Chondrocyte (in vitro differentiated cells): ENCODE measurements at regions not wholly inside any gene's neighbourhood (a gene's known extent, or its start where the extent isn't known, plus 50 kb on each side); places are given as distances from the start of the nearest gene placed in this dataset.

ENCODE experiments used
- DNase-seq: peaks from one replicate; pipeline ENCODE4 v3.0.0; 2021; ENCODE audit warnings: mixed read lengths, low spot score
- H3K27ac Mint-ChIP-seq: one replicate; pipeline ENCODE4 v1.8.0; 2021; ENCODE audit warnings: mild to moderate bottlenecking, moderate library complexity, mixed read lengths; ENCODE audit not compliant: unreplicated experiment
- H3K27me3 Mint-ChIP-seq: 2 replicates; pipeline ENCODE4 v1.8.0; 2021; ENCODE audit warnings: low read depth, mixed read lengths
- H3K36me3 Mint-ChIP-seq: 2 replicates; pipeline ENCODE4 v1.8.0; 2021; ENCODE audit warnings: low read depth, mixed read lengths
- H3K4me1 Mint-ChIP-seq: 2 replicates; pipeline ENCODE4 v1.8.0; 2021; ENCODE audit warnings: low read depth, mild to moderate bottlenecking, mixed read lengths
- H3K4me3 Mint-ChIP-seq: one replicate; pipeline ENCODE4 v1.8.0; 2021; ENCODE audit warnings: mild to moderate bottlenecking, moderate library complexity, mixed read lengths; ENCODE audit not compliant: unreplicated experiment
- H3K9me3 Mint-ChIP-seq: 2 replicates; pipeline ENCODE4 v1.8.0; 2021; ENCODE audit warnings: low read depth, mixed read lengths
- CTCF ChIP-seq: fragments of 200-600 bp; sonication (generic); IDR thresholded peaks from 2 replicates; pipeline ENCODE4 v1.5.0; 2021; ENCODE audit warnings: antibody characterized with exemption, mild to moderate bottlenecking, moderate library complexity

DNA sequence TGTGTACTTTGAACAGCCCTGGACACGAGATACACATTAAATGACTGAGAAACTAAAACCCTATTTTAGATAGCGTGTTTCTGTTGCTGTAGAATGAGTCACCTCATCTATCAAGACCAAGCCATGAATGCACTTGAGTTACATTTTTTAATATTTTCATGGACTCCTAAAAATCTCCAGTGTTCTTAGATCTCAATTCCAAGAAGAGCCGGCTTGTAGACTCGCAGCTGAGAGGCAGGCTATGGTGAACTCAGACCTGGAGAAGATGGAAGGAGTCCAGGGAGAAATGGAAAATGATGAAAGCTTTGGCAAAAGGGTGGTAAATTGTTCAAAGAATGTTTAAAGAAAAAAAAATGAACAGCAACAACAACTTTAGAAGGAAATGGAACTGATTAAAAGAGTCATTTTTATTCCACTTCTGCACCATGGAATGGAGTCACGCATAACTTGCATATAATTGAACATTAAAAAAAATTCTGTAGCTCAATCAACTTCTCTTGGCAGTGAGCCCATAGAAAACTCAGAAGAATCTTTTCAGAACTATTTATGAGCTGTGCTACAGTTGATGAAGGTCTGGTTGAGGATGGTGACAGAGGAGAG, 129.8 kb downstream of the MXRA5 start:
- Mint-ChIP-seq H3K4me1 (no peaks in the 10 kb centered on the region), H3K36me3 (no peaks in the 10 kb centered on the region), H3K27ac (no peak overlapping the region), H3K27me3 (no peaks in the 10 kb centered on the region), H3K4me3 (no peak overlapping the region), H3K9me3 (peaks cover 2% of the 10 kb centered on the region)
- TF ChIP-seq CTCF = no peak
- no peak for DNase-seq

DNA sequence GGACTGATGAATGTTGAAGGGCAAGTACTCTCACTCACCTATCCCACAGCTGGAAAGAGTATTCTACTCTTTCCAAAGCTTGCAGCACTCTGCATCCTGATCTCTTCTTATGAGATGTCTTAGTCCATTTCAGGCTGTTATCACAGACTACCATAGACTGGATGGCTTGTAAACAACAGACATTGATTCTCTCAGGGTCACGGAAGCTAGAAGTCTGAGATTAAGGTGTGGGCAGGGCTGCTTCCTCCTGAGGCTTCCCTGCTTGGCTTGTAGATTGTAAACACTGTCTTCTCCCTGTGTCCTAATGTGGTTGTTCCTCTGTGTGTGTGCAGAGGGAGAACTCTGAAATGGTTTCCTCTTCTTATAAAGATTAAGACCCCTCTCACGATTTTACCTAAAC, 131.2 kb downstream of the MXRA5 start:
- Mint-ChIP-seq H3K9me3 (peaks cover 2% of the 10 kb centered on the region), H3K27me3 (peaks cover 3% of the 10 kb centered on the region), H3K27ac (no peak overlapping the region), H3K4me3 (no peak overlapping the region), H3K36me3 (no peaks in the 10 kb centered on the region), H3K4me1 (no peaks in the 10 kb centered on the region)
- TF ChIP-seq CTCF = no peak
- no peak for DNase-seq

DNA sequence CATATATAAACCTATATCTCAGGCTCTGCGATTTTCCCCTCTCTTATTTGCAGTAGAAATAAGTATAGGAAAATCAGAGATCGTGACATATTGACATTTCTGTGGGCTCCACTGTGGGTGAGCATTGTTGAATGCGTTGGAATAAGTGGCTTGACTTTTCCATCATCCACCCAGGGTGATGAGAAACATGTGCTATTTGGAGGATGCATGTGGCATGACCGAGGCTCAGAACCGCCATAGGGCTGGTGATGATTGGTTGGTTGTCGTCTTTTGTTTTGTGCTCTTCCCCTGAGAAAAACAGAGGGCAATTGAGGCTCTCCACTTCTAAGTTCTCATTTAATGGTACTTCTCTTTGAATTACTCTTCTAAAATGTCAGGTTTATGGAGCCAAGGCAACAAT, 140.1 kb downstream of the MXRA5 start:
- Mint-ChIP-seq H3K27ac (no peak overlapping the region), H3K4me1 (no peaks in the 10 kb centered on the region), H3K9me3 (no peaks in the 10 kb centered on the region), H3K27me3 (peaks cover 3% of the 10 kb centered on the region), H3K4me3 (no peak overlapping the region), H3K36me3 (no peaks in the 10 kb centered on the region)
- no peak for DNase-seq
- no peak for TF ChIP-seq CTCF

GRCh38 chrX:3204606-3205005, 141.8 kb downstream of the MXRA5 start:
- no peaks in the 10 kb centered on the region for H3K9me3 Mint-ChIP-seq
- H3K4me1 Mint-ChIP-seq = peaks cover 4% of the 10 kb centered on the region
- H3K27me3 Mint-ChIP-seq = no peaks in the 10 kb centered on the region
- no peak for DNase-seq
- H3K4me3 Mint-ChIP-seq = no peak overlapping the region
- no peaks in the 10 kb centered on the region for H3K36me3 Mint-ChIP-seq
- H3K27ac Mint-ChIP-seq = no peak overlapping the region
- TF ChIP-seq CTCF = no peak

GRCh38 chrX:3195845-3196244, 150.6 kb downstream of the MXRA5 start:
- no peaks in the 10 kb centered on the region for H3K36me3 Mint-ChIP-seq
- H3K4me1 Mint-ChIP-seq = peaks cover 23% of the 10 kb centered on the region
- H3K4me3 Mint-ChIP-seq = no peak overlapping the region

More at GRCh38 chrX:3195845-3196244, 150.6 kb downstream of the MXRA5 start:
- no peak for TF ChIP-seq CTCF
- DNase-seq = no peak
- H3K9me3 Mint-ChIP-seq = peaks cover 10% of the 10 kb centered on the region
- H3K27ac Mint-ChIP-seq = no peak overlapping the region
- no peaks in the 10 kb centered on the region for H3K27me3 Mint-ChIP-seq
